Astrocyte (in vitro differentiated cells and primary cell): ENCODE measurements at regions not wholly inside any gene's neighbourhood (a gene's known extent, or its start where the extent isn't known, plus 50 kb on each side); places are given as distances from the start of the nearest gene placed in this dataset.

ENCODE experiments used
- DNase-seq: peaks from one replicate; pipeline ENCODE4 v3.0.0-alpha.2; 2010; ENCODE audit warnings: low read depth
- FAIRE-seq: peaks from 2 replicates; lab custom pipeline; 2011; peaks lifted over from hg19 to GRCh38; lab: Jason Lieb, UNC
- H2AFZ ChIP-seq: 2 replicates; pipeline ENCODE4 v1.6.0; 2012; ENCODE audit warnings: low read depth, low read length, inconsistent platforms
- H3K27ac ChIP-seq: 2 replicates; pipeline ENCODE4 v1.5.1; 2011; ENCODE audit warnings: low read depth, low read length, inconsistent platforms
- H3K27me3 ChIP-seq: 2 replicates; pipeline ENCODE4 v1.6.0; 2011; ENCODE audit warnings: low read length, inconsistent platforms; ENCODE audit not compliant: insufficient read depth
- H3K36me3 ChIP-seq: 2 replicates; pipeline ENCODE4 v1.5.1; 2011; ENCODE audit warnings: low read length, inconsistent platforms; ENCODE audit not compliant: insufficient read depth
- H3K4me1 ChIP-seq: 2 replicates; pipeline ENCODE4 v1.5.1; 2011; ENCODE audit warnings: low read length, inconsistent platforms; ENCODE audit not compliant: insufficient read depth
- H3K4me2 ChIP-seq: 2 replicates; pipeline ENCODE4 v1.6.0; 2012; ENCODE audit warnings: low read length, inconsistent platforms
- H3K4me3 ChIP-seq: 2 replicates; pipeline ENCODE4 v1.5.1; 2011; ENCODE audit warnings: low read depth, mild to moderate bottlenecking, low read length, inconsistent platforms; ENCODE audit not compliant: insufficient read depth
- H3K79me2 ChIP-seq: 2 replicates; pipeline ENCODE4 v1.6.0; 2012; ENCODE audit warnings: mild to moderate bottlenecking, low read length, inconsistent platforms; ENCODE audit not compliant: insufficient read depth
- H3K9ac ChIP-seq: 2 replicates; pipeline ENCODE4 v1.6.0; 2012; ENCODE audit warnings: mild to moderate bottlenecking, low read length, inconsistent platforms
- H3K9me3 ChIP-seq: 2 replicates; pipeline ENCODE4 v1.5.1; 2012; ENCODE audit warnings: low read depth, mild to moderate bottlenecking, low read length, inconsistent platforms; ENCODE audit not compliant: insufficient read depth
- H4K20me1 ChIP-seq: 2 replicates; pipeline ENCODE4 v1.6.0; 2012; ENCODE audit warnings: low read length, inconsistent platforms; ENCODE audit not compliant: insufficient read depth
- H3K27ac Mint-ChIP-seq: one replicate; pipeline ENCODE4 v1.8.0; 2021; ENCODE audit warnings: mild to moderate bottlenecking, mixed read lengths; ENCODE audit not compliant: unreplicated experiment
- H3K27me3 Mint-ChIP-seq: one replicate; pipeline ENCODE4 v1.8.0; 2021; ENCODE audit warnings: low read depth, mixed read lengths; ENCODE audit not compliant: unreplicated experiment
- H3K36me3 Mint-ChIP-seq: one replicate; pipeline ENCODE4 v1.8.0; 2021; ENCODE audit warnings: low read depth, mixed read lengths; ENCODE audit not compliant: unreplicated experiment
- H3K4me1 Mint-ChIP-seq: one replicate; pipeline ENCODE4 v1.8.0; 2021; ENCODE audit warnings: low read depth, mixed read lengths; ENCODE audit not compliant: unreplicated experiment
- H3K4me3 Mint-ChIP-seq: one replicate; pipeline ENCODE4 v1.8.0; 2021; ENCODE audit warnings: mild to moderate bottlenecking, moderate library complexity, mixed read lengths; ENCODE audit not compliant: unreplicated experiment
- H3K9me3 Mint-ChIP-seq: one replicate; pipeline ENCODE4 v1.8.0; 2021; ENCODE audit warnings: mild to moderate bottlenecking, mixed read lengths; ENCODE audit not compliant: unreplicated experiment
- CTCF ChIP-seq: IDR thresholded peaks from 2 replicates; pipeline ENCODE4 v1.5.1; 2011; ENCODE audit warnings: low read depth, mild to moderate bottlenecking, inconsistent platforms, low read length, moderate library complexity; ENCODE audit not compliant: insufficient read depth
- EZH2 ChIP-seq: IDR thresholded peaks from 2 replicates; pipeline ENCODE4 v1.6.1; 2012; ENCODE audit warnings: mild to moderate bottlenecking, low read length, inconsistent platforms; ENCODE audit not compliant: insufficient read depth

GRCh38 chr7:72467237-72467636 is 55.1 kb upstream of the CALN1 start:
- Histone ChIP-seq H3K79me2 (no peaks in the 10 kb centered on the region), H3K4me3 (no peak overlapping the region), H3K9me3 (no peaks in the 10 kb centered on the region), H3K27ac (no peak overlapping the region), H2AFZ (no peak overlapping the region), H3K27me3 (no peaks in the 10 kb centered on the region), H3K9ac (no peak overlapping the region), H3K36me3 (no peaks in the 10 kb centered on the region), H4K20me1 (no peaks in the 10 kb centered on the region), H3K4me2 (no peak overlapping the region), H3K4me1 (no peaks in the 10 kb centered on the region)
- FAIRE-seq (no peak), DNase-seq (no peak)
- peaks cover 29% of the 10 kb centered on the region for H3K27me3 Mint-ChIP-seq
- H3K4me1 Mint-ChIP-seq = no peaks in the 10 kb centered on the region
- H3K27ac Mint-ChIP-seq = no peak overlapping the region
- no peak for TF ChIP-seq EZH2
- no peak for TF ChIP-seq CTCF
- peaks cover 2% of the 10 kb centered on the region for H3K9me3 Mint-ChIP-seq
- no peaks in the 10 kb centered on the region for H3K36me3 Mint-ChIP-seq
- no peak overlapping the region for H3K4me3 Mint-ChIP-seq

- no peak overlapping the region for H2AFZ ChIP-seq
- H3K27ac ChIP-seq = no peak overlapping the region
- Mint-ChIP-seq H3K36me3 (no peaks in the 10 kb centered on the region), H3K4me3 (no peak overlapping the region), H3K9me3 (peaks cover 2% of the 10 kb centered on the region), H3K27ac (no peak overlapping the region), H3K27me3 (peaks cover 30% of the 10 kb centered on the region), H3K4me1 (no peaks in the 10 kb centered on the region)
- no peak overlapping the region for H3K4me2 ChIP-seq
- no peak for DNase-seq
- no peaks in the 10 kb centered on the region for H3K27me3 ChIP-seq
- H3K36me3 ChIP-seq = no peaks in the 10 kb centered on the region
- no peak for FAIRE-seq
- no peaks in the 10 kb centered on the region for H3K4me1 ChIP-seq
- no peak overlapping the region for H3K4me3 ChIP-seq
- H3K9me3 ChIP-seq = no peaks in the 10 kb centered on the region
- H3K9ac ChIP-seq = no peak overlapping the region
- TF ChIP-seq EZH2 (no peak), CTCF (no peak)
- H3K79me2 ChIP-seq = no peaks in the 10 kb centered on the region
- H4K20me1 ChIP-seq = no peaks in the 10 kb centered on the region
Observed at GRCh38 chr7:72466797-72467196, 54.7 kb upstream of the CALN1 start.

- H3K27me3 Mint-ChIP-seq = peaks cover 32% of the 10 kb centered on the region
- H3K4me2 ChIP-seq = no peak overlapping the region
- H3K4me1 ChIP-seq = no peaks in the 10 kb centered on the region
- H2AFZ ChIP-seq = no peak overlapping the region
- H3K9me3 ChIP-seq = no peaks in the 10 kb centered on the region
- H3K27ac ChIP-seq = no peak overlapping the region
- H4K20me1 ChIP-seq = no peaks in the 10 kb centered on the region
- no peak overlapping the region for H3K4me3 ChIP-seq
- no peak for DNase-seq
- no peak overlapping the region for H3K4me3 Mint-ChIP-seq
- no peaks in the 10 kb centered on the region for H3K4me1 Mint-ChIP-seq
- H3K9me3 Mint-ChIP-seq = peaks cover 4% of the 10 kb centered on the region
- no peak for FAIRE-seq
- TF ChIP-seq EZH2 (no peak), CTCF (no peak)
- no peaks in the 10 kb centered on the region for H3K27me3 ChIP-seq
- H3K9ac ChIP-seq = no peak overlapping the region
- no peaks in the 10 kb centered on the region for H3K79me2 ChIP-seq
- H3K36me3 Mint-ChIP-seq = no peaks in the 10 kb centered on the region
- H3K36me3 ChIP-seq = no peaks in the 10 kb centered on the region
- no peak overlapping the region for H3K27ac Mint-ChIP-seq
Observed at GRCh38 chr7:72465521-72465920, 53.4 kb upstream of the CALN1 start.
